ENCODE measurements at regions not wholly inside any gene's neighbourhood (a gene's known extent, or its start where the extent isn't known, plus 50 kb on each side); places are given as distances from the start of the nearest gene placed in this dataset.

DNA sequence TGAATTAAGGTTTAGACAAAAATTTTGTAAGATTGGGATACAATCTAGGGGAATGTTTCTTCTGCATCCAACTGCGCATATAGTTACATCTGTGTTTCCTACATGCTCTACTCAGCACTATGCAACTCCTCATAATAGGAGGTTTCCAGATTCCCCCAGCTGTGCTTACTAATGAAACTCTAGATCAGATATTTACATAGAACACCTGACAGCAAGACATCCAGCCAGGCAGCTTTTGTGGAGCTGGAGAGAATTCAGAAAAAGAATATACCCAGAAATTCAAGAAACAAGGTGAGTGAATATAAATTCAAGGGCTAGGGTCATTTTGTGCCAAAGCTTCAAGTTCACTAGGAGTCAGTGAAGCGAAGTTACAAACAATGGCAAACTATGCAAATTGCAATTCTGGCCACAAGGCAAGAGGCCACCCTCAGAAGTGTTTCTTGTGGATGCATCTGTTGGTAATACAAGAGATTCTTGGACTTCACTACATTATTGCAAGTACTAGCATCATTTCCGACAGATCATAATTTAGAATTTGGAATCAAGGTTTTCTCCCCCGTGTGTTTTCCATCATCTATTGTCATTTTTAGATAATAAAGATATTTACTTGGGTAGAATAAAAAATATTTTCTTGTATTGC is 341.2 kb upstream of the NAV3 start:
- DNase-seq (ENCODE audit: low spot score), result no peak

DNA sequence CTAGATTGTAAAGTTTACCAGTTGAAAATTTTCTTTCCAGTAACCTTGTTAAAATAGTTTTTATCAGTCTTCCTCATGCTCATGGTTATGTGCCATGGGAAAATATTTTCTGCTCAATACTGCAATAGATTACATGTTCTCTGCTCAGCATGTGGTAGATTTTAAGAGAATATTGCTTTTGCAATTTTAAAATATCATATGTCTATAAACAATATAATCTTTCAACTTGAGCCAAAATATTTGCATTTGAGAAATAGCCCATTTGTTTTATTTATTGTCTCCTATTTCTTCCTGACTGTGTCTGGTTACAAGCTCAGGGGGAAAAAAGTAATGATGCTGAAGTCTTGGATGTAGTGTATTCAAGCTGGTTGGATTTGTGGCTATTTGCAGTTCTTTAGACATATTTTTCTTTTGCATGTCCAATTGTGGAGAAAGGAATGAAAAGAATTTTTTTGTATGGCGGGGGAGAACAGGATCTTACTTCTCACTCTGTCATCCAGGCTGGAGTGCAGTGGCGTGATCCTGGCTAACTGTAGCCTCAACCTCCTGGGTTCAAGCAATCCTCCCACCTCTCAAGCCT is 342.6 kb upstream of the NAV3 start:
- DNase-seq (ENCODE audit: low spot score), result no peak

DNA sequence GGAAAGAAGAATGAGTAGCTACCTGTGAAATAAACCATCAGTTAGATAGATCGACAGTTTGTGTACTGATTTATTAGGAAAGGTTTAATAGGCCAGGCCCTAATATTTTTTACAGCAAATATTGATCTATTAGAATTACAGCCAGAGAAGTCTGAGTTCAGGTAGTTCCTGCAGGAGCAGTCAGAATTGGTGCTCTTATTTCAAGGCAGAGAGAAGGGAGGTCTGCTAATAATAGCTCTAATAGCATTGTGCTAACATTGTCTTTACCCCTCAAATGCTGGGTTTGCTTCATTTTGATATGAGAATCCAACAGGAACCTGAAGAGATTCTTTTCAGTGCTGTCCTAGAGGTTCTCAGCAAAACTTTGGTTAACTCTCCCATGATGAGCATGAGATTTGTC is 343.8 kb upstream of the NAV3 start:
- no peak for DNase-seq (ENCODE audit: low spot score)

DNA sequence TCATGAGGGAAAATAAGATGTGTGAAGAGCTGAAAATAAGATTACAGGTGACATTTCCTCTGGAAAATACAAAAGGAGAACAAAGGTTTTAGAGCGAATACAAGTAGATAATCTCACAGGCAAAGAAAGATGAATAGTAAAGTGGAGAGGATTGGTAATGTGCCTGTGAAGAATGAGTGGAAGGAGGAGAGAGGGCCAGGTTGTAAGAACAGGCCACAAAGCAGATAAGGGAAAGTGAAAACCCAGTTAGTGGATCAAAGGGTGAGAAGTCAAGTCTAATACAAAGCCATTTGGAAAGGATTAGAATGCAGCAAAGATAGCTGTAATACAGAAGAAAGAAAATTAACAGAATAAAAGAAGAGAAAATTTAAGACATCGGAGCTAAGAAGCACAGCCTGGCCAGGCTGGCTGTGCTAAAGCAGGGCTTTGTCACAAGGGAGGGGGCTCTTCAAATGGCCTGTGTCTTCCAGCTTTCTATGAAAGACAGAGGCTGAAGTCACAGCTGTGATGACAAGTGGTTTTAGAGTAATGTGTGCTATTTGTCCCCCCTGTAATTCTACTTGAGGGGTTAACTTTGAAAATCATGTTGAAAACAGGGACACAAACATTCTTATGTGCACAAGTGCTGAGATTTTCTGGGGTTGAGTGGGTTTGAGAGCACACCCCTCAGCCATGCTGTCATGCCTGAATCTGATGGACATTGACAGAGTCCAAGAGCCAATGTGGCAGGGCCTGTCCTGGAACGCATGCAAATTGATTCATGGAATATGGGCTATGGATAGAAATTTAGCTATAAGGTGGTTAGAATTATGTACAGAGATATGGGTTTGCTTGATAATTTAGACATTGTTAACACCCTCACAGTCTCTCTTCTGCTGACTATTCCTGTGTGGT is 344.5 kb upstream of the NAV3 start:
- no peak for DNase-seq (ENCODE audit: low spot score)

DNA sequence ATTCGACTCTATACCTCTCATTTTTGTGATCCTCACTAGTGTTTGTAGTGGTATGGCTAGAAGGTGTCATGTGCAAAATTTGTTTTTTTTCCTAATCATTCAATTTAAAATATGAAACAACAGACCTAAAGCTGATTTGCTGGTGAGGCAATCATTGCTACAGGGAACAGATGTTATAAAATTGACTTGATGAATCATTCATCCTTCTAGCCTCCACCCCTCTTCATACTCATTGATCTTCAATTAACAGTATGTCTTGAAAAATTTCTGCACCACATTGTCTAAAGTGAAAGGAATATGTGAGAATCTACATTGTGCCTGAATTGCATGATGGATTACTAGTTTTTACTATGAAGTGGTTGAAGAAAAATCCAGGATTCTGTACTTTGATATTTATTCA is 349.0 kb upstream of the NAV3 start:
- DNase-seq (ENCODE audit: low spot score), result no peak

DNA sequence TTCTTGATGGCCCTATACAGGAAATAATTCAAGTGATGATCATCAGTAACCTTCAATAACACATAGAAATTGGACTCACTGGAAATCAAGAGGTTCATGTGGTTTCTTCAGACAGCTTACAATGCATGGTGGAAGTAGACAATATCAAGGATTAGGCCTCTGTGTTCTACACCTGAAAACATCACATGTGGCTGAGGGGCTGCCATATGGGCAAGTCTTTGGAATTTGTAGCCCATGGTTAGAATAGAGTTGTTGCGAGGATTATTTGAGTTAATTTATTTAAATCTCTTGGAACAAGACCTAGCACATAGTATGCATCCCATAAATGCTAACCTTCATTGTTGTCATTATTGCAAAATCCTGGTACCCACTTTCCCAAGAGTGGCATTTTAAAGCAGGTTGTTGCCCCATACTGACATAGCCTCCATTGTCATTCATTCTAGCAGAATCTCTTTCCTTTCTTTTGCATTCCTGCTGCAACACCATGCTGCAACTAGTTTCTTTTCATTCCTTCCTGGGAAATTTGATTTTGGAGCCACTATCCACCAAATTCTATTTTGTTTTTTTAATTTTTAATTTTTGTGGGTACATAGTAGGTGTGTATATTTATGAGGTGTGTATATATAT is 352.7 kb upstream of the NAV3 start:
- no peak for DNase-seq (ENCODE audit: low spot score)

DNA sequence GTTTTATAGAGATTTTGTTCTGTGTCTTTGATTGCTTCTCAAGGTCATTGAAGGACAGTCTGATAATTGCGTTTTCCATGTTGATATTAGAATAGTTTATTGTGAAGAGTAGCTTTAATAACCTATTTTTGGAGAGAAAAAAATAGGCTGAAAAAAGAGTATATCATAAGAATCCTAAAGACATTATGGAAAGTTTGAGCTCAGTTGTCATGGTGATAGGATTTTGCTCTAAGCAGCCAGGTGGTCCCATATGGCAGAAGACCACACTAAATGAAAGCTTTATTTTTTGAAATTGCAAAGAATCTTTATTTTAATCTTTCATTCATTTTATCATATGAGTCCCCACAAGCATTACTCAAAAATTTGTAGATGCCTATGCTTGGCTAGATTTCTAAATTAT is 358.9 kb upstream of the NAV3 start:
- no peak for DNase-seq (ENCODE audit: low spot score)

DNA sequence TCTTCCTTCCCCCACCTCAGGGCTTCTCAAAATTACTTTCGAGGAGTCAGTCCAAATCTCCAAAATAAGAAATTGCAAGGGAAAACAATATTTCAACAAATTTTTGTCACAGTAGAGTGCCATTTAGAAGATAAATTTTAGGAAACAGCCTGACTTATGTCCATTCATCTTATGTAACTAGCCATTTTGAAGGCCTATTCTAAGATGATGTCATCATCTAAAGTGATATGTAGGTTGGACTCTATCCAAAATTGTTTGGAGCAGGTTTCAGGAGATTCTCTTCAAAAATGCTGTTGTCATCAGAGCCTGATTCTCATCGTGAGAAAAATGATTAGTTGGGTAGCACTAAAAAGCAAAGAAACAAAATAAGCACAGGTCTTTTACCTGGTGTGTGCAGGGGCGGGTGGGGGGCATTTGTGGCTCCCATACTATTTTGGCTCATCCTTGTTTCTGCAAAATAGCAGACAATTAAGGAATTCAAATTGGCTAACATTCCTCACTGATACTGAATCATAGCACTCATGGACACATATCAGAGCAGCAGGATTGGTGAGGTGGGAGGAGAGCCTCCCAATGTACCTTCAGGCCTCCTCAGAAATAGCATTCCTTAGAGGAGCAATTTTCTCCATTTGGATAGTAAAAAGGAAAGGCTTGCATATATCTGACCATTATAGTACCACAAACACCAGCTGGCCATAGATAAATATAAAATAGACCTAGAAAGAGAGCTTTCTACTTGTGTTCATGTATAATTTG is 360.9 kb upstream of the NAV3 start:
- DNase-seq (ENCODE audit: low spot score), result no peak

DNA sequence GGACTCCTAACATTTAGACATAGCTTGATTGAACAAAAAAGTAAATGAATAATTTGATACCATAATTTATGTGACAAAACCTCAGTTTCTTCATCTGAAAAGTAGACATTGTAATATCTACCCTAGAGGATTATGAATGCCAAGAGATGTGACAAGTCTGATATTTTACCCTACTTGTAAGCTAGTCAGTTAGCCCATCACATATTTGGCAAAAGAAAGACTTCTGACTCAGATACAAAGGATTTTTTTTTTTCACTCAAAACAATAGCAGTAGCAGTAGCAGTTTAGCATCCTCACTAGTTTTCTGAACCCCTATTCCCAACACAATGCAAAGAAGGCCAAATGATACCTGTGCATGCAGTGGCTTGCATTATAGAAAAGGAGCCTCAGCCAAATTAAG is 377.3 kb upstream of the E2F7 start:
- DNase-seq (ENCODE audit: low spot score), result no peak

DNA sequence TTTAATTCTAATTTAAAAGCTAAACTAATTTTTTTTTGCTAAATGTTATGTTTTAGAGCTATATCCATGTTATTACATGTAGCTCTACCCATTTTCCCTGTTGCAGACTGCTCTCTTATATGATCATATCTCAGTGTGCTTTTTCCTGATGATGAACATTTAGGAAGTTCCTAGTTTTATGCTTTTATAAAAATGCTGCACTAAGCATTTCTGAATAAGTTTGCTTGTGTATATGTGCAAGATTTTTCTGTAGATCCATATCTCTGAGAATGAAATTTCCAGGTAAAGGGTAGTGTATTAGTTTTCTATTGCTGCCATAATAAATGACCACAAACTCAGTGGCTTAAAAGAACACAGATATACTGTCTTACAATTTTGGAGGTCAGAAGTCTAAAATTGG is 374.4 kb upstream of the E2F7 start:
- DNase-seq (ENCODE audit: low spot score), result no peak

DNA sequence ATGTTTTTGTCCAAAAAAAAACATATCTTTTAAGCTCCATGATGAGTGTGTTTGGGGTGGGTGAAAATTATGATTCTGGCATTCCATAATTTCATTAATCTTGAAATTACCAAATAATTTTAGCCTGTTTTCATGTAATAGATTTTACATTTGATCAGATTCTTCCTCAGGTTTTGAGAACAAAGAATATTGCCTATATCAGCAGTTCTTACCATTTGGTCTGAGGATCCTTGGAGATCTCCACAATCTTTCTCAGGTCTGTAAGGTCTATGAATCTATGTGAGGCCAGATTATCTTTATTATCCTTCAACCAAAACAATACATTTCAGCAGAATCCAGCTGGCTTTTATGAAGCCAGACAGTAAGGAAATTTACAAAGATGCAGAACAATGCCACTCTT is 373.3 kb upstream of the E2F7 start:
- DNase-seq (ENCODE audit: low spot score), result no peak

DNA sequence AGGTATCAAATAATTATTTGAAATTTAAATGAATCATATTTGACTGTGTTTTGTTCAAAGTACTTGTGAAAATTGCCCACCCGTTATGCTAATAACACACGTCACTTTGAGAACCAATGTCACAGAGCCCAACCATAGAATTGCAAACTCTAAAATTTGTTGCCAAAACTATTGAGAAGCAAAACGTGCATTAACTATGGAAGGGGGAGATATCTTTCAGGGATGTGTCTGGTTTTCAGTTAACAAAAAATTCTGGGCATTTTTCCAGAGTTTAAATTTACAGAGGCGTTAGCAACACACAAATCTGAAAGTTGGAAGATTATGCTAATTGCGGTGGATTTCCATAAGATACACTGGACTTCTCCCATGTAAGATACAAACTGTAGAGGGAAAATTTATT is 371.8 kb upstream of the E2F7 start:
- no peak for DNase-seq (ENCODE audit: low spot score)

DNA sequence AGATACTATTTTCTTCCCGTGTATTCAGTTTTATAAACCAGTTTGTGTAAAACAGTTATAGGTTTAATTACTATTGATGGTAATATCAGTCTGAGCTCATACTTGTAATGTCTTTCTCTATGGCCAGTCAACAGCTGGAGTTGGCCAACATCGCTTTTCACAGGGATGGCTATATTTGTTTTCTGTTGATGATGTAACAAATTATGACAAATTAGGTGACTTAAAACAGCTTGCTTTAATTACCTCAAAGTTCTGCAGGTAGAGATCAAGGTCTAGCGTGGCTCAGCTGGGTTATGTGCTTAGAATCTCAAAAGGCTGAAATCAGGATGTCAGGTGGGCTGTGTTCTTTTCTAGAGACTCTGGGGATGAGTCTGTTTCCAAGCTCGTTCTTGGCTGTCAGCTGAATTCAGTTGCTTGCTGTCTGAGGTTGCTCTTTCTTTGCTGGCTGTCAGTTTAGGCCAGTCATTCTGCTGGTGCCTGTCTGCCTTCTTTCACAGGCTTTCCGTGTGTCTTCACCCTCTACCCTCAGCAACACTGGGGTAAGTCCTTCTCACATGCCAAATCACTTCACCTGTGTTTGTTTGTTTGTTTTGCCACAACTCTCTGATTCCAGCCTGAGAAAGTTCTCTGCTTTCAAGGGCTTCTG is 370.2 kb upstream of the E2F7 start:
- no peak for DNase-seq (ENCODE audit: low spot score)

DNA sequence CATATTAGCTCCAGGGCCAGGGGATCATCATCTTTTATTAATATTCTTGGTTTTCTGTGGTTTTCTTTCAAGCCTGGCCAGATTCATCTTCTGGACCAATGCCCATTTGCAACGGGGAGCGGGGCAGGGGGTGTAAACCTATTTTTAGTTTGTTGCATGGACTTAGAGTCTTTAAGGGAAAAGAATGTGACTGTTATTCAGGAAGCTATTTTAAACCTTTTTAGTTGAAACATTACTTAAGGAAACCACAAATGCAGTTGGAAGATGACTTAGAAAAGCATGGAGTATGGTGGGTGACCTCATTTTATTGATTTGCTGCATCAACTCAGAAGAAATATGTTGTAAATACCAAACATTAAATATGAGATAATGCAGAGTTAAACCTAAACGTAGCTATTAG is 368.4 kb upstream of the E2F7 start:
- no peak for DNase-seq (ENCODE audit: low spot score)

DNA sequence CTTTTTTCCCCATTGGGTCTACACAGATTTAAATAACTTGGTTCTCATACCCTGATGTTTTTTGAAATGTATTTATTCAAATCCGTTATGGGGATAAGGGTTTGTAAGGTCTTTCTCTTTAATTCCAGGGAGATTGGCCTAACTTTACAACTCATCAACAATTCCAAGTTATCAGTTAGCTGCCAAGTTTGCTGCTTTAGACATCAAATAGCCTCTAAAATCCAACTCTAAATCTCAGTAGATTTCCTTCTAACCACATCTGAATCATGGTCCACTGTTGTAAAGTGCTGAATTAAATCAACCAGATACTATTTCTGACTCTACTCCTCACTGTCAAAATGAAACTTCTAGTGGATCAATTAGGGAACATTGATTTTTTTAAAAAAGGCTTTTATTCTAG is 364.1 kb upstream of the E2F7 start:
- no peak for DNase-seq (ENCODE audit: low spot score)

DNA sequence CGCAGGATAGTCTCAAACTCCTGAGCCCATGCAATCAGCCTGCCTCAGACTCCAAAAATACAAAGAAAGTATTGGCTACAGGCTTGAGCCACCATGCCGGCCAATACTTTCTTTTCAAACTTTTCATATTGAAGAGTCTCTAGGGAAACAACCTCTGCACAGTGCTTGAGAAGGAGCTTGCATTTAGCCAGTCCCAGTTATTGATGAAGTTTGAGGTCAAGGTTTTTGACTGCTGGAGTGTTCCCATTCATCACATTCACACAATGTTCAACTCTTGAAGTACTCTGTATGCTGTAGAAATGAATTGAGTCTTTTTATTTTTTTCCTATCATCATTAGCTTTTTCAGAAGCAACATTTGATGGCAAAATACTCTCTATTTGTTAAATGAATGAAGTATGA is 355.8 kb upstream of the E2F7 start:
- no peak for DNase-seq (ENCODE audit: low spot score)

DNA sequence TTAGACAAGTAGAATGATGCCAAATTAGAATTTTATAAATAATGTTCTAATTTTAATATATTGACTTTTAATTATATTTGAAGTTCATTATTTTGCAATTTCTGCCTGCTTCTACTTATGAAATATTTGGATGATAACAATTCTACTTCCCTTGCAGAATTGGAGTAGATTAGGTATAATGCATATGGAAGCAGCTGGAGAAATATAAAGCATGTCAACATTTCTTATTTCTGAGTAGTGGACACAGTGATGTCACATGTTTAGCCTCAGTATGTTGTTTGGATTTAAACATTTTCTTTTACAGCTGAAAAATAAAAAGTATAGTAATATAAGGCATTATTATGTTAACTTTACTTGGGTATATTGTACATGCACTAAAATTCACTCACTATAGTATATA is 344.2 kb upstream of the E2F7 start:
- no peak for DNase-seq (ENCODE audit: low spot score)

DNA sequence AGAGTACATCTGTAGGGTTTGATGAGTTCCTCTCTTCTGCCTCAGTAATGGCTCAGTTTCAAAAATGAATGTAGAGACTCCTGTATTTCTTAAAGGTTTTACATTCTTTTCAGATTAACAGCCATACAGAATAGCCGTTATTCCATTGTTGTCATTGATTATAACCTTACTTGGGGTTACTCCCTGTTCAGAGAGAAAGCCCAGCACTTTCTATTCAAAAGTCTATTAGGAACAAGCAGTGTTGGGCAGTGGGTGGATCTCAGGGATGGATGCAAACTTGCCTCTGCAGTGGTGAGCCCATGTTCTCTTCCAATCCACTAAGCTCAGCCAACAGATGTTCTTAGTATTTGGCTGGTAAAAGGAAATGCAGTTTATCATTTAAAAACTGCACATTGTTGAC is 342.6 kb upstream of the E2F7 start:
- DNase-seq (ENCODE audit: low spot score), result no peak

DNA sequence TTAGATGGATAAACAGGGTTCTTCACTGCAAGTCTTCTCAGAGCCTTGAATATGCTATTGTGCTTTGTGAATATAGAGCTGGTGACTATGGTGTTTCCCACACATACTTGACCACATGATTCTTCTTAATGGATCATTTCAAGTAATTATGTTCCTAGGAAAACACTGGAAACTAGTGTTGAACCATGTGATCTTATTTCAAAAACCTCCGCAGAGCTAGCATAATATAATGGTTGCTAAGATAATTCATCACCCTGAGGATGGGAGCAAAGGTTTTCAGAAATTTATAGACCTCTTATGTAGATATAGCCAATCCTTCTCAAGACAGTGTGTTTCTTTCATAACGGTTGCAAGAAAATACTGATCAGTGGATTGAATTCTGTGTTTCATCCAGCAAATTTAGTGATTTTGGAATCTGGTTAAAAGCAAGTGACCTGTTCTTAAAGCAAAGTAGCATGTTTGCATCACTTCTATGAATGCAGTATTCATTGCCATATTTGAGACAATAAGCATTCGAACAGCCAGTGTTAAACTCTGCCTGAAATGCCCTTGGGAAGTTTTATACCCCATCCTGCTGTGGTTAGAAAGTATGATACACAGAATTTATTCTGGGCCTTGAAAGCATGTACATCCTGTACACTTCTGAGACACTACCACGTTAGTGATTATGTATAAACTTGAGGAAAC is 341.0 kb upstream of the E2F7 start:
- no peak for DNase-seq (ENCODE audit: low spot score)

DNA sequence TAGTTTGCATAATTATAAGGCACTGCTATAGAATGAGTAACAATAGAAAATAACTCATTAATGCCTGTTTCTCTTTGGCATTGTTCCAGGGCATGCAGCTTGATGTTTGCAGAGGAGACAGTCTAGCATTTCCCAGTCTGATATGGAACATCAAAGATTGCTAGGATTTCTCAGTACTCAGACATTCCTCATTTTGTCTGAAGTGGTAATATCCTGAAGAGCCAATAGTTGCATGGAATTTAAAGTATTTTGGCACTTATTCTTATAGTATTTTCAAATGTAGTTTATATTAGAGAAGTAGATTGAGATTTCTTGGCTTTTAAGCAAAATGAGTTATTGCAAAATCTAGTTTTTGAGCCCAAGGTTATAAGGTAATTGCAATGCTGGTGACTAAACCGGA is 337.3 kb upstream of the E2F7 start:
- no peak for DNase-seq (ENCODE audit: low spot score)

DNA sequence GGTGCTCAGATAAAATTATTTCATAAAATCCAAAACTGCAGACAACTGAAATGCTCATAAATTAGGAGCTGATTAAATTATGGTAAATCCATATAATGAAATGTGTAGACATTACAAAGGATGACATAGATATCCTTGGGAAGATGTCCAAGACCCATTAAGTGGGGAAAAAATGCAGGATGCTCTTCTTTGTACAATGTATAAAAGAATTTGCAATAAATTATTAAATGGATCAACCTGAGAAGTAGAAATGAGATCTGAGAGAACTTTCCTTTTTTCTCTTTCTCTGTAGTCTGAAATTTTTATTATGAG is 336.4 kb upstream of the E2F7 start:
- no peak for DNase-seq (ENCODE audit: low spot score)

All from HuH-7 (cell line).